Renal cortex interstitium (tissue), 11 donors: ENCODE measurements at regions not wholly inside any gene's neighbourhood (a gene's known extent, or its start where the extent isn't known, plus 50 kb on each side); places are given as distances from the start of the nearest gene placed in this dataset.
"Not testable (repeated sequence)": the region's sequence is repeated elsewhere in the genome, so short reads cannot be mapped to it uniquely, and the experiment has no call there.

Experiments used
- DNase-seq, 11 donors: peaks; one replicate each; pipeline ENCODE4 v3.0.0-alpha.2; 2013; ENCODE audit warnings: low read depth in 9 of 11, low spot score in 4 of 11; ENCODE audit errors: extremely low read depth in 1 of 11

- no peak for DNase-seq
Observed at GRCh38 chr3:110647586-110647985, 424.0 kb upstream of the NECTIN3 start.

GRCh38 chr3:110650741-110651140 is 420.9 kb upstream of the NECTIN3 start:
- DNase-seq, result no peak

GRCh38 chr3:110654843-110655502 is 416.6 kb upstream of the NECTIN3 start:
- peak in 1 of 11 donors; percentile 4 for DNase-seq

GRCh38 chr3:110656394-110657025 is 415.1 kb upstream of the NECTIN3 start:
- peak in 1 of 11 donors; percentile 1 for DNase-seq

- DNase-seq, result no peak
Observed at GRCh38 chr3:110664148-110664547, 407.5 kb upstream of the NECTIN3 start.

- no peak for DNase-seq
Observed at GRCh38 chr3:110666495-110666894, 405.1 kb upstream of the NECTIN3 start.

- DNase-seq, result no peak
Observed at GRCh38 chr3:110667216-110667615, 404.4 kb upstream of the NECTIN3 start.

GRCh38 chr3:110670407-110670806 is 401.2 kb upstream of the NECTIN3 start:
- no peak for DNase-seq

- DNase-seq, result no peak
Observed at GRCh38 chr3:110677506-110677905, 394.1 kb upstream of the NECTIN3 start.

- no peak for DNase-seq
Observed at GRCh38 chr3:110679285-110679684, 392.3 kb upstream of the NECTIN3 start.

GRCh38 chr3:110680450-110680849 is 391.2 kb upstream of the NECTIN3 start:
- DNase-seq, result no peak

- no peak for DNase-seq
Observed at GRCh38 chr3:110684466-110684865, 387.1 kb upstream of the NECTIN3 start.

GRCh38 chr3:110685630-110686029 is 386.0 kb upstream of the NECTIN3 start:
- DNase-seq, result no peak

GRCh38 chr3:110686701-110687100 is 384.9 kb upstream of the NECTIN3 start:
- no peak for DNase-seq

- DNase-seq, result no peak
Observed at GRCh38 chr3:110687138-110687537, 384.5 kb upstream of the NECTIN3 start.

GRCh38 chr3:110697961-110698360 is 373.7 kb upstream of the NECTIN3 start:
- no peak for DNase-seq

- not testable (repeated sequence) for DNase-seq
Observed at GRCh38 chr3:110704332-110704731, 367.3 kb upstream of the NECTIN3 start.

GRCh38 chr3:110708156-110708555 is 363.5 kb upstream of the NECTIN3 start:
- no peak for DNase-seq

GRCh38 chr3:110710156-110710555 is 361.5 kb upstream of the NECTIN3 start:
- no peak for DNase-seq

GRCh38 chr3:110710603-110711002 is 361.0 kb upstream of the NECTIN3 start:
- DNase-seq, result no peak
